ENCODE measurements at regions not wholly inside any gene's neighbourhood (a gene's known extent, or its start where the extent isn't known, plus 50 kb on each side); places are given as distances from the start of the nearest gene placed in this dataset.

DNA sequence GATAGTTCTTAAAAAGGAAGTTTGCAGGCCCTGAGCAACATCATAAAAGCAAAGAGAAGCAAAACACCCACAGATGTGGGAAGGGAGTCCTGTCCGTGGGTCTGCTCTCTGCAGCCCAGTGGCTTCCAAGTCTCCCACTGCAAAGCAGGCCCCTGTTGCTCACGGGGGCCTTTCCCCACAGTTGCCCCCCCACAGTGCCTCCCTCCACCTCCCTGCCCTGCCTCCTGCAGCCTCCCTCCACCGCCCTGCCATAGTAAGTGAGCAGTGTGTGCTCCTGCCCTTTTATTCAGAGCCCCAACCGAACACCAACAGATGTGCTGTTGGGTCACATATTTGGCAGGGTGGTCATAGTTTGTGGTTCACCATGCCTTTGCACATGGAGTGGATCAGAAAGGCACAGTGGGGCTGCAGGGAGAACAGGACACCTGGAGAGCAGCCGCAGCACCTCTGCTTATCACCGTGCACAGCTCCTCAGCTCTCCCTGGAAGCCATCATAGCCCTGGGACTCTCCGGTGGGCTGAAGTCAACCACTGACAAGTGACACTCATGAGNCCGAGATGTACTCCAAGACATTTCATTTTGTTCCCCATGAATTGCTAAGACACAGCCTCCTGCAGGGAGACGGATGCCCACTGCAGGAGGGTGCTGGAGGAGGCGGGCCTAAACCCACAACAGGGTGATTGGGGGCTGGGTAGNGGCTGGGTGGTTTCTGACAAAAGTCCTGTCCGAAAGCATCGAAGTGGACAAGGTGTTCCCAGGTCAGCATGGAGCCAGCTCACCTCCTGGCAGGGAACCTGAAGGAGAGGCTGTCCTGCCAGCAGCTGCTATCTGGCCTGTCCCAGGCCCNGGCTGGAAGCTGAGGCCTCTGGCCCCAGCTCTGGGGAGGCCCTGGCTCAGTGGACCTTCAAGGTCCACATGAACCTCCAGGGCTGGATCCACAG is 278.9 kb downstream of the GADD45G start:
- no peak for DNase-seq (ENCODE audit: low spot score)

DNA sequence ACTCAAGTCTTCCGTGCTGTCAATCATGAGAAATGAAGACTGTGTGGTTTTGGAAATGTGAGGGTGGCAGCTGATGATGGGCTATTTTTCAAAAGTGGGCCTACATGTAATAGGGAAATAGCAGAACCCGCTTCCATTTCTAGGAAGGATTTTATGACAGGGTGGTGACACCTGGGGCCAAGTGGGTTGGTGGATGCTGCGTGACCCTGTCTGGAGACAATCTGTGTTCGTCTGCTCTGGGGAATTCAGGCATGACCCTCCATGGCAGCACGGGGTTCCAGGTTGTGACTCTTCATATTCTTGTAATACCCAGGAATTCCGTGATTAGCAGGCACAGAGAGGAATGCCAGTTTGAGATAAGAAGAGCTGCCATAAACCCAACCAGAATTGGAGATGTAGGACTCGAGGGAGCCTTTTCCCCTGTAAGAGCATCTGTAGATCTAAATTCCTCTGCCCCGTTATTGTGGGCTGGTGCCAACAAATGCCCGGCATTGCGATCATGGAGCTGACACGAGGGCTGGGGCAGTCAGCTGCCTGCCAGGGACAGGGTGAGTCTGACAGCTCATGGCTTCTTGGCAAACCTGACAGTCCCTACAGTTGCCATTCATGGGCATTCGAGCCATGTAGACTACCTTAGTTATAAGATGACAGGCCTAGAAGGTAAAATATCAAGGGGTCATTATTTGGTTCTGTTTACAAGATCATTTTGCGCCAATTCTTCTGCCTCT is 279.7 kb downstream of the GADD45G start:
- DNase-seq (ENCODE audit: low spot score) = no peak

DNA sequence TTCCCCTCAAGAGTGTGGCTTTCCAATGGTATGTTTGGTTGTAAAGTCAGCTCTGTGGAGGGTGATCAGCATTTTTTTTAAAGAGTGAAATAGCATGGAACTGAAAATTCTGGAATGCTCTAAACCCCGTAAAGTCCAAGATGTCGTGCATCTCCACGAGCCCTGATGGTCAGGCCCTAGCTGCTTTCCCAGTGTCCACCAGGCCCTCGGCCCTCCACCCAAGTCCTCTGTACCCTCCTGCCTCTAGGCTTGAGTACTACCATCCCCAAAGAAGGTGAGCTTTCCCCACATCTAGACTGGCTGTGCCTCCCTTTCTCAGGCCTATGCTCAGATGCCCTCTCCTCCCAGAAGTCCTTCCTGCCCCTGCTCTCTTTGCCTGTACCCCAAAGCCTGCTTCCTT is 280.3 kb downstream of the GADD45G start:
- DNase-seq (ENCODE audit: low spot score) = no peak

DNA sequence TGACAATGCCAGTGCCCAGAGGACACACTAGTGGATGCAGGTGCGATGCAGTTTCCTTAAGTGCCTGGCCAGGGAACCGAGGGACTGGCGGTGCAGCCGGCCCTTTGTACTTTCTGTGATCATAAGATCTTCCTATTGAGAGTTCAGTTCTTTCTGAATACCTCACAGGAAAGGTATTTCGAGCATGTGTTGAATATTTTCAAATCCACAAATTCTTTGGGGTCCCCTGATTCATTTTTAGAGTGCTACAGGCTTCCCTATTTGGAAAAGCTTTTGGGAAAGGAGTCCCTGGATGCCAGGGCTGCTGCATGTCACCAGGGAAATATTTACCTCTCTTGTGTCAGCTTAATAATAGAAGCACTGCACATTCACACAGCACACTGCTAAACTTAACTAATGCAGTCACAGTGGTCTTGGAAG is 281.5 kb downstream of the GADD45G start:
- no peak for DNase-seq (ENCODE audit: low spot score)

DNA sequence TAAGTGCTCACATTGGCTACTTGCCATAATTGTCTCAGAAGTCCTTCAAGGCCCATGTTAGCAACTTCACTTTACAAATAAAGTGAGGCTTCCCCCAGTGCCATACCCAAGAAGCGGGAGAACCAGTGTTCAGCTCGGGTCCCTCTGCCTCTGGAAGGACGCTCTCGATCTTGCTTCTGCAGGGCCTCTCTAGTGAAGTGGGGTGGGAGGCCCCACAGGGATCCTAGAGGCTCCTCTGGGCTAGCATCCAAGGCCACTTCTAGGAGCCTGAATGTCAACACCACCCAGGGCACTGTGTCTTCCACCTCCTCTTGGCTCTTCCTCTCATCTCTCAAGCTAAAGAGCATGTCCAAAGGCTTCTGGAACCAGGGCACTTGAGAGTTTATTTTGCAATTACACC is 282.5 kb downstream of the GADD45G start:
- no peak for DNase-seq (ENCODE audit: low spot score)

DNA sequence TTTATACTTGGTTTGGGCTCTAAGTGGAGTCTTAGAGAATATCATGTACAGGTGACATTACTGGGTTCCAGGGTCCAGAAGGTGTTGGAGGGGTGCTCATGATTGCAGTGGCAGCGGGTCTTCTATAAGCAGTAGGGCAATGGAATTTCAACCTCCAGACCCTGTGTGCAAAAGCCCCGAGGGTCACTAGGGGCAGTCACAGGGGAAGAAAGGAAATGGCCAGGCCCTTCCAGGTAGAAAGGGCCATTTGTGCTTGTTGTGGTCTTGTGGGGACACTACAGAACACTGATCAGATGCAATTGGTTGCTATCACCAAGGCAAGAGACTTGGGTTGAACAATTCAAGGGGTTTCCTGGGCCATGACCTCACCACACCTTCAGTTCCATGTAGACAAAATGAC is 283.4 kb downstream of the GADD45G start:
- DNase-seq (ENCODE audit: low spot score) = no peak

DNA sequence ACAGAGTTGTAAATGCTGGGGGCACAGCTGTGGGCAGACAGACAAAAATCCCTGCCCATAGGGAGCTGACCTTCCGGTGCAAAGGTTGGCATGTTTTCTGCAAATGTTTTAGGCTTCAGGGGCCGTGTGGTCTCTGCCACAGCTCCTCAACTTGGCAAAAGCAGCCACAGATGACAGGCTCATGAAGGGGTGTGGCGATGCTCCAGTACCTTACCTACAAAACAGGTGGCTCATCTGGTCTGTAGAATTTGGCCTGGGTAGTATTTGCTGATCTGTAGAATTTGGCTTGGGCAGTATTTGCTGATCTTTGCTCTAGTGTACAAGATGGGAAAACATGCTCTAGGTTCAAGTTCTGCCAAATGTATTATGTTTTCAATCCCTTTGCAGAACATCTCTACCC is 283.9 kb downstream of the GADD45G start:
- DNase-seq (ENCODE audit: low spot score) = no peak

DNA sequence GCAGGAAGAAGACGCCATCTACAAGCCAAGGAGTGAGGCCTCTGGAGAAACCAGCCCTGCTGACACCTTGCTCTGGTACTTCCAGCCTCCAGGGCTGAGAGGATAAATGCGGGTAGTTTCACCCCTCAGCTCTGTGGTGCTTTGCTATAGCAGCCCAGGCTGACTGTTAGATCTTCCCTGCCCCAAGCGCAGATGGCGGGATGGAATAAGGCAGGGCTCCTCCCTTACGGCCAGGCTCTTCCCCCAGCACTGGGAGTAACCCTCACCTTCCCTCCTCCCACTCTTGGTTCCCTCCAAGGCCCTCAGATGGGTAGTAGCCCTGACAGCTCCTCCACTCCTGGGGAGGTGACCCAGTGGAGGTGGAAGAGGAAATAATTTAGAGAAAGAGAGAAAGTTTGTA is 285.1 kb downstream of the GADD45G start:
- DNase-seq (ENCODE audit: low spot score) = no peak

DNA sequence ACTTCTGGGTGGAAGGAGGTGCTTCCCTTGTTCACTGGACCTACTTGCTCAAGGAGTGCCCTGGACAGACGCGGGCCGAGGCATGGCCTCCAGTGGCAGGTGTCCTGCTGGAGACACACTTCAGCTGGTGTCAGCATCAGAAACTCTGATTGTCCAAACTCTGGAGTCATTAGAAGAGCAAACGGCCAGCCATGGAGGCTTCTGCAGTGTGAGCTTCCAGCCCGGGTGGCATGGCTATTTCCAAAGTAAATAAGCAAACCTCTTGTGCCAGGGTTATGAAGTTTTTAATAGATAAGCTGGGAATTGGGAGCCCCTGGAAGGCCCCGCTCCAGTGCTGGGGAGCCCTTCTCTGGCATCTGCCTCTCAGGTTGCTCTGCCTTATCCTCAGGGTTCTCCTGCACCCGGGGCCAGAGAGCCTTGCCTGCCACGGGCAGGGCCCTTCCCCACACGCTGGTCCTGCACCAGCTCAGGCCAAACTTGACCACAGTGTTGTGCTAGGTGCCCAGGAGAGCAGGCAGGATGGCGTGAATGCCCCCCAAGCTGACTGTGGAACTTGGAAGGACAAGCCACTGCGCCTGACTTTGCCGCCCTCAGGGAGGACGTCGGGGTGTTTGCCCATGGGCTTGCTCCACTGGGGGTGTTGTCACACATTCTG is 285.6 kb downstream of the GADD45G start:
- no peak for DNase-seq (ENCODE audit: low spot score)

DNA sequence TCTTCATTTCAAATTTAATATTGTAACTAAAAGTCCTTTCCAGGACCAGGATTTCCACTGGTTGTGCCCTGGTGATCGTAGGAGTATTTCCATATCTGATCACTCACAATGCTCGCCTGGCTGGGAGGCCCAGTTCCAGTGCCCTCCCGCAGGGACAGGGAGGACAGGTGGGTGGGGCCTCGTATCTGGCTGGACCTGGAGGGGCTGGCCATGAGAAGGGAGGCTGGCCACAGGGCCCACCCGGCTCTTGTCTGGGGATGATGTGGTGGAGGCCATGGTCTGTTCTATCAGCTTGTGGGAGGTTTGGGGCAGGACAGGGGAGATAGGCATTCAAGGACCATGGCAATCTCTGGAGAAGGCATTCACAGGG is 286.4 kb downstream of the GADD45G start:
- no peak for DNase-seq (ENCODE audit: low spot score)

DNA sequence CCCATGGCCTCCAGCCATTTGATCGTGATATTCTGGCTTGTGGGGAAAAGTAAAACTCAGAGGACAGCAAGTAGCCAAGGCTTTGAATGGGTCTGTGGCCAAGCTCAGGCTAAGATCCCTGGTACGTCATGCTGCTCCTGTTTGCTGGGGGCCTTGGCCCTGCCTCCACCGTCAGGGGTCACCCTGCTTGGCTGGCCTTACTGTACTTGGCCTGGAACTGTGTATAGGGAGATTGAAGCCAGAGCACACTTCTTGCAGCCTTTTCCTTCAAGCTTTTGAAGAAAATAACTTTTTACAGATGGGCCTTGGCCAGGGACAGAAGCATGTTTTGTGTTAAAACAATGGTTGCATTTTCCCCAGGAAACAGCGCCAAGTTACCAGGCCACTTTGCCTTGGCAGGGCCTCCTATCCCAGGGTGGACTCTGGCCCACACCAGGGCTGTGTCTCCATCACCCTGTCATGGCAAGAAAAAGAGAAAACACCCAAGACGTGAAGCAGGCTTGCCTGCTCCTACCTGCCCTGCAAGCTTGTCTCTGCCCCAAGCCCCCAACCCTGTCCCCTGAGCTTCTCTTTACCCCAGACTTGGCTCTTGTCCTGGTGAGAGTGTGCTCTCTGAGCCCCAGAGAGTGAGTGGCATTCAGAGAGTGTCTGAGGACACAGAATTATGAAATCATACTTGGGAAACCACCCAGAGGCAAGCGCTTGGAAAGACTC is 286.9 kb downstream of the GADD45G start:
- DNase-seq (ENCODE audit: low spot score) = no peak

DNA sequence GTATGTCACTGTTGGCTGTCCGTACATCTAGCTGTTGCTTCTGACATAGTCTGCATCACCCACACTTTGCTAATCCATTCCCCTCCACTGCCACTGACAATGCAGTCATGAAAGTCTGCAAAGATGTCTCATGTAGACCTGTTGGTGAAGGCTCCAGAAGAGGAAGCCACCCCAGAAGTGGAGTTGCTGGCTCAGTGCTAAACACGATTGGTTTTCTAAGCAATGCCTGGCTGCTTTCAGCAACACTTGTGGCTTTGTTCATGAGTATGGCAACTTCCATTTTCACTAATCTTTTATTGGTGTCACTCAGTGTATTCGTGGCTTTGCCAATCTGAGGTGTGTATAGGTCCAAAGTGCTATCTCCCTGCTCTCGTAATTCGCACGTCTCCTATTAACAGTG is 288.1 kb downstream of the GADD45G start:
- no peak for DNase-seq (ENCODE audit: low spot score)

DNA sequence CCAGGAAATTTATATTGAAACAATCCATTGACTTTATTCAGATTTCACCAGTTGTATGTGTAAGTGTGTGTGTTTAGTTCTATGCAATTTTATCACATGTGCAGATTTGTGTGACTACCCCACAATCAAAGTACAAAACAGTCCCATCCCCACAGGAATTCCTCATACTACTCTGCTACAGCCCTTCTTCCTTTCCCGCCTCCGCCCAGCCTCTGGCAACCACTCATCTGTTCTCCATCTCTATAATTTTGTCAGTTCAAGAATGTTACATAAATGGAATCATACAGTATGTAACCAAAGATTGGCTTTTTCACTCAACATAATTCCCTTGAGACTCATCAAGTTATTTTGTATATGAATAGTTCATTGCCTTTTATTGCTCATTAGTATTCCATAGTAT is 289.1 kb downstream of the GADD45G start:
- DNase-seq (ENCODE audit: low spot score) = no peak

DNA sequence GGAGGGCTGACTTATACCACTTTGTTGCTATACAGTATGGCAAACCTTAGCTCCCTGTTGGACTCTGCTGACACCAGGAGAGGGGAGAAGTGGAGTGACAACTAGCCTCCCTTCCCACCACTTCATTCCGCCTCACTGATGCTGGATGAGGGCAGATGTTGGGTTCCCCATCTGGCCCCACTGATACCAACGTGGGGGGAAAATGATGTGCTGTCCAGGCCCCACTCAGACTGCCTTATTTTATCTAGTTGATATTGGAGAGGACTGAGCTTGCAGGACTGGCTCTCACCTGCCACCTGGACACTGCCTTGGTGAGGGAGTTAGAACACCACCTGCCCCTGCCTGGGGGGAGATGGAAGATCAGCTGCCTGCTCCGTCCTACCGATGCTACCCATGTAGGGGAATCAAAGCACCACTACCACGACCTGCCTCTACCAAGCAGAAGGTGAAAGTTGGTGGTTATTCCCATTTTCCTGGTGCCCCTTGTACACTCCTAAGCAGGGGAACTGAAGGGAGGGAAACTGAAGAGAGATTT is 292.1 kb downstream of the GADD45G start:
- no peak for DNase-seq (ENCODE audit: low spot score)

DNA sequence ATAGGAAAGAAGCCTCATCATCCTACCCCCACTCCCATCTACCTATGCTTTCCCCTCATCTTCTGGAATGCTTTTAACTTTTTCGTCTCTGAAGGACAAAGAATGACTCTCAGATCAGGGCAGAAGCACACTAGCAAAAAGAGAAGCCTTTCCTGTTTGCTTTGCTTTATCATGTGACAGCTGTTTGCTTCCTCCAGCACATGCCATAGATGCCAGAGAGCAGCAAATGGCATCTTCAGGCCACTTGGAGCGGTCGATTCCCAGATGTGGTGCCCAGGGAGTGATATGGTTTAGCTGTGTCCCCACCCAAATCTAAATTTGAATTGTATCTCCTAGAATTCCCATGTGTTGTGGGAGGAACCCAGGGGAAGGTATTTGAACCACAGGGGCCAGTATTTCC is 294.8 kb downstream of the GADD45G start:
- no peak for DNase-seq (ENCODE audit: low spot score)

DNA sequence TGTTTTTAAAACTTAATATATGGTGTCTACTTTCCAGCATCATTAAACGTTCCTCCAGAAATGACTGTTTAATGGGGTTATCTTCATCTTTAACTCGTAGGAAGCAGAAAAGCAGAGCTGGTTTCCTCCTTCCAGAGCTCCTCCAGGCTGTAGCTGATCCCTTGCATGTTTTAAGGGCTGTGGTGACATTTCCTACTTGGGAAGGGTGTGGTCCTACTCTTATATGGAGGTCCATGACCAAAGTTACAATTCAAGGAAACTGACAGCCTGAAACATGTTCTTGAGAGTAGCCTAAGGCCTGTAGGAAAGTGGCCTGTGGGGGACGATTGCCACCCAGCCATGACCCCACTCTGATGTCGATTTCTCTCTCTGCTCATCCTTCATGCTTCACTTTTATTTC is 297.1 kb downstream of the GADD45G start:
- no peak for DNase-seq (ENCODE audit: low spot score)

DNA sequence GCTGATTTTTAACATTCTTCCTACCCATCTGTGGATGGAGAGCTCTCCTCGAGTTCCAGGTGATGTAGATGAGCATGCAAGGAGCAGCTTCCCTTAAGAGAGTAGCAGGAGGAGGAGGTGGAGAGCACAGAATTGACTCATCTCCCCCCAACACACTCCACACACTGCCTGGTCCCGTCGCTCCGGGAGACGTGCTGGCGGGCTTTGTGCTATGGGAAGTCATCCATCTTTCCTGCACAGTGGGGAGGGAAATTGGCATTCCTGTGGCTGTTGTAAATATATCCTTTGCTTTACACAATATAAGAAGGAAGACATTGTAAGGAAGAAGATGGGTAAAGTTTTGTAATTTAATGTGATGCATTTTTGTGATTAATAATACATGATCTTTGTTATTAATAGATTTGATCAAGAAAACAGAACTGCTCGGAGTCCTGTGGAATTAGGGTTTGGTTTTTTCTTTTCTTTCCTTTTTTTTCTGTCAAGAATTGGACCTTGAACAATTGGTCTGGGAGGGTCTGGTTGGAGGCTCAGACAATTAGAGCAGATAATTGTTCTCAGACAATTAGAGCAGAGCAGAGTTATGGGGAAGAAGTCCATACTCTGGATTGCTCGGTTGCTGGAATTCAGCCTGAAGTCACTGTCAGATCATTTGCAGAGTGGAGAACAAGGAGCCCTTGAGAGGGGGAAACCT is 297.8 kb downstream of the GADD45G start:
- DNase-seq (ENCODE audit: low spot score) = no peak

DNA sequence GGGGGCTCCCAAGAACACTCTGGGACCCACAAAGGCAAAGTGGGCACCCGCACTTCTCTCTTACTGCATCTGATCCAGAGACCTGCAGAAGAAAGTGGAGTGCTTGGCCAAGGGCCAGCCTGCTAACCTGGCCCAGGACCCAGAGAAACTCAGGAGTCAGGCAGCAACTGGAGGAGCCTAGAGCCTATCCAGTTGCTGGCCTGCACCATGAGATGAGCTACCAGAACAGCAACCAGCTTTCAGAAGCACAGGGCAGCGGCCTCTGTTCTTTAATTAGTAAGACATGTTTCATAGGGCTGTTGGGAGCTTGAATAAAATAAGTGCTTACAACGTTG is 298.3 kb downstream of the GADD45G start:
- DNase-seq (ENCODE audit: low spot score) = no peak

DNA sequence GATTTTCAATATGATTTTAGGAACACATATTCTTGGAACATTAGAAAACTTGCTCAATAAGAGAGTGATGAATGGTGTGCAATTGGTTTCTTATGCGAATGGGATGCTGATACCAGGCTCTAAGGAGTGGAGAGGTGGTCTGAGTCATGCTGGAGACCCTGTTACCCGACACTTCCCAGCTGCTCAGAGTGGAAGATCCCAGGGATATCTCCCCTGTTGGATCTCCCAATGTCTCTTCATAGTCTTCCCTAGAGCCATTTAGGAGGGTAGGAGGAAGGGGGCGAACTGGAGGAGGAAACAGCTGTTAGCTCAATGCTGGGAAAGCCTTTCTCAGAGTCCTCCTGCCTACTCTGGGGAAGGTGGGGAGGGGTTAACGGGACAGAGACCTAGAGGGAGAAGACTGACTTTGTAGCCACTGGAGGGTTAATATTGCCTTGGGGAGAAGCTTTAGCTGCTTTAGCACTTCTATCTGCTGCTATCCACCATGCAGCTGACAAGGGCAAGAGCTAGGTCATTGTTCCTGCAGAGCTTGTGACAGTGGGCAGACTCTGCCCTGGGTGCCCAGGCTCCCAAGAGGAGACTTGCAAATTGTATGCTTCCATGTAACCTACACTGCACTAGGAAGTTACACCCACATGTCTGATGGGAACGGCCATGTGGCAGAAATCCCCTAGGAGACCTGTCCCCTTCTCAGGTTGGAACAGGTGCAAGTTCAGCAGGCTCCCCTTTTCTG is 301.0 kb downstream of the GADD45G start:
- no peak for DNase-seq (ENCODE audit: low spot score)

DNA sequence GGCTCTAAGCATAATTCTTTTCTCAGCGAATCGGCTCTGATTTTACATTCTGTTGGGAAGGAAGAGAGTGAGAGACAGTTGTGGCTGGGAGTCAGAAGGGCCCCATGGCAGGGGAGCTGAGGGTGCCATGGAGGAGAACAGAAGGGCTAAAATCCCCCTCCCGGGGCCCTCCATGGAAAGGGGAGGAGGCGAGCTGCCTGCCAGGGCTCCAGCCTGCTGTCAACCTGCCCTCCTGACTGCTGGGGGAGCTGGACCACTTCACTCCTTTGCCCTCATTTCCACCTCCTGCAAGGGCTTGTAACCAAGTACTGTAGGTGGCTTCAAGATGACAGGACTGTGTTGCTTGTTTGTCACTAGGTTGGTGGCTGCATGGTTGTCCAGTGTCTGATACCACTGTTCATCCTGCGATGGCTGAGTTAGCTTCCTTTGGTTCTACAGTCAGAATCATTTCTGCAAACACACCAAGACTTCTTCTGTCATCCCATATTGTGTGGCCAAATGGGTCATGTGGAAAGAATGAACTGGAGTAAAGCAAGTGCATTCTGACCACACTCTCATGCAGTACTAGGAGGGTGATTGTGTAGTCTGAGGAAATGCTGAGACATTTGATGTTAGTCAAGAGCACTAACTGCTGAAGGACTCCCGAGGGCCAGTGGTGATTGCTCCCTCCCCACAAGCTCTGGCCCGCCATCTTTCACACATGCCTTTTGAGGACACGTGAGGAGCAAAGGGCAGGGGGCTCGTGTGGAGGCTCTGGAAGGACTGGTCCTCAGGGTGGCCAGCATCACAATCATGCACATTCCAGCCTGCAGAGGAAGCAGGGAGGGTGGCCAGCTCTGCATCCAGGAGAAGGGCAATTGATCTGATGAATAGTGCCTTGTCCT is 307.2 kb downstream of the GADD45G start:
- DNase-seq (ENCODE audit: low spot score) = no peak
